Neural cell (in vitro differentiated cells): ENCODE measurements at regions not wholly inside any gene's neighbourhood (a gene's known extent, or its start where the extent isn't known, plus 50 kb on each side); places are given as distances from the start of the nearest gene placed in this dataset.
"Not testable (repeated sequence)": the region's sequence is repeated elsewhere in the genome, so short reads cannot be mapped to it uniquely, and the experiment has no call there.

Experiments used
- H2AFZ ChIP-seq: fragments of 200-600, 300-800 bp; sonication (generic), shearing (Covaris generic); 2 replicates; pipeline ENCODE4 v1.6.0; 2014; ENCODE audit warnings: low read depth, mild to moderate bottlenecking, antibody characterized with exemption, low read length, moderate library complexity
- H3F3A ChIP-seq: fragments of 200-600 bp; shearing (Covaris generic); 2 replicates; pipeline ENCODE4 v1.6.1; 2016; ENCODE audit warnings: mild to moderate bottlenecking, moderate library complexity, mixed read lengths, antibody characterized with exemption, low read length; ENCODE audit not compliant: insufficient read depth, poor library complexity, severe bottlenecking
- H3K27ac ChIP-seq: fragments of 200-600, 300-800 bp; sonication (generic), shearing (Covaris generic); 2 replicates; pipeline ENCODE4 v1.5.1; 2014; ENCODE audit warnings: mild to moderate bottlenecking, low read length, moderate library complexity
- H3K27me3 ChIP-seq: fragments of 300-800, 200-600 bp; sonication (generic), shearing (Covaris generic); 2 replicates; pipeline ENCODE4 v1.6.0; 2014; ENCODE audit warnings: mild to moderate bottlenecking, low read depth, low read length, moderate library complexity; ENCODE audit not compliant: insufficient read depth
- H3K36me3 ChIP-seq: fragments of 300-800, 200-600 bp; sonication (generic), shearing (Covaris generic); 2 replicates; pipeline ENCODE4 v1.5.1; 2014; ENCODE audit warnings: mild to moderate bottlenecking, antibody characterized with exemption, low read length, moderate library complexity; ENCODE audit not compliant: insufficient read depth
- H3K4me2 ChIP-seq: fragments of 300-800, 200-600 bp; sonication (generic), shearing (Covaris generic); 2 replicates; pipeline ENCODE4 v1.6.0; 2014; ENCODE audit warnings: mild to moderate bottlenecking, low read length
- H3K4me3 ChIP-seq: fragments of 300-800, 200-600 bp; sonication (generic), shearing (Covaris generic); 2 replicates; pipeline ENCODE4 v1.5.1; 2014; ENCODE audit warnings: mild to moderate bottlenecking, low read length, moderate library complexity
- H3K79me2 ChIP-seq: fragments of 200-600 bp; shearing (Covaris generic); replicated peaks from 2 replicates; pipeline ENCODE4 v1.6.0; 2014; ENCODE audit warnings: mild to moderate bottlenecking, low read length, moderate library complexity; ENCODE audit not compliant: insufficient read depth
- H3K9ac ChIP-seq: fragments of 300-800, 200-600 bp; sonication (generic), shearing (Covaris generic); 2 replicates; pipeline ENCODE4 v1.6.1; 2016; ENCODE audit warnings: mild to moderate bottlenecking, low read length, mixed read lengths
- H3K9me2 ChIP-seq: fragments of 200-600 bp; shearing (Covaris generic); 2 replicates; pipeline ENCODE4 v1.6.1; 2016; ENCODE audit warnings: mild to moderate bottlenecking, low read length, mixed read lengths; ENCODE audit not compliant: insufficient read depth
- H3K9me3 ChIP-seq: fragments of 200-600, 300-800 bp; sonication (generic), shearing (Covaris generic); 2 replicates; pipeline ENCODE4 v1.6.1; 2016; ENCODE audit warnings: mild to moderate bottlenecking, mixed run types, low read length, moderate library complexity, mixed read lengths
- H4K20me1 ChIP-seq: fragments of 200-600 bp; shearing (Covaris generic); 2 replicates; pipeline ENCODE4 v1.6.1; 2016; ENCODE audit warnings: mild to moderate bottlenecking, mixed run types; ENCODE audit not compliant: insufficient read depth
- CTCF ChIP-seq: fragments of 450-650 bp; IDR thresholded peaks from 2 replicates; pipeline ENCODE4 v1.5.1; 2014; ENCODE audit warnings: antibody characterized with exemption, mild to moderate bottlenecking, moderate library complexity; ENCODE audit not compliant: poor library complexity, severe bottlenecking
- EP300 ChIP-seq: fragments of 450-650 bp; conservative IDR thresholded peaks from 2 replicates; pipeline ENCODE4 v1.6.1; 2014; ENCODE audit warnings: antibody characterized with exemption, mild to moderate bottlenecking, moderate library complexity; ENCODE audit not compliant: poor library complexity, severe bottlenecking
- EZH2 ChIP-seq: fragments of 200-600, 300-800 bp; shearing (Covaris generic), sonication (generic); IDR thresholded peaks from 2 replicates; pipeline ENCODE4 v1.6.1; 2014; ENCODE audit warnings: antibody characterized with exemption, low read length, borderline replicate concordance, mild to moderate bottlenecking; ENCODE audit not compliant: insufficient read depth, poor library complexity, severe bottlenecking
- MXI1 ChIP-seq: fragments of 450-650 bp; conservative IDR thresholded peaks from 2 replicates; pipeline ENCODE4 v1.6.1; 2014; ENCODE audit warnings: antibody characterized with exemption, mild to moderate bottlenecking; ENCODE audit not compliant: poor library complexity, severe bottlenecking
- POLR2AphosphoS5 ChIP-seq: IDR thresholded peaks from 2 replicates; pipeline ENCODE4 v1.6.1; 2012
- RAD21 ChIP-seq: fragments of 450-650 bp; conservative IDR thresholded peaks from 2 replicates; pipeline ENCODE4 v1.6.1; 2014; ENCODE audit warnings: antibody characterized with exemption, mild to moderate bottlenecking, moderate library complexity
- REST ChIP-seq: IDR thresholded peaks from 2 replicates; pipeline ENCODE4 v1.6.1; 2012; ENCODE audit warnings: borderline replicate concordance
- SMC3 ChIP-seq: fragments of 450-650 bp; conservative IDR thresholded peaks from 2 replicates; pipeline ENCODE4 v1.6.1; 2014; ENCODE audit warnings: antibody characterized with exemption, mild to moderate bottlenecking, moderate library complexity; ENCODE audit not compliant: poor library complexity
- TAF1 ChIP-seq: IDR thresholded peaks from 2 replicates; pipeline ENCODE4 v1.6.1; 2012; ENCODE audit warnings: low read depth

- H3K27ac ChIP-seq: not testable (repeated sequence)
These were observed 255.0 kb upstream of the SPTLC3 start for GRCh38 chr20:12753742-12754141.

DNA sequence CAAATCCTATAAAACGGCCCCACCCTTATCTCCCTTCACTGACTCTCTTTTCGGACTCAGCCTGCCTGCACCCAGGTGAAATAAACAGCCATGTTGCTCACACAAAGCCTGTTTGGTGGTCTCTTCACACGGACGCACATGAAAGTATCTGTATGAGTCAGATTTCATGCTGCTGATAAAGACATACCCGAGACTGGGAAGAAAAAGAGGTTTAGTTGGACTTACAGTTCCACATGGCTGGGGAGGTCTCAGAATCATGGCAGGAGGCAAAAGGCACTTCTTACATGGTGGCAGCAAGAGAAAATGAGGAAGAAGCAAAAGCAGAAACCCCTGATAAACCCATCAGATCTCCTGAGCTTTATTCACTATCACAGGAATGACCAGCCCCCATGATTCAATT is 249.3 kb upstream of the SPTLC3 start:
- H3K9ac ChIP-seq, H3K36me3 ChIP-seq, H3K9me3 ChIP-seq, H3K27me3 ChIP-seq, H3K4me2 ChIP-seq, H3K4me3 ChIP-seq, H3K27ac ChIP-seq, H3F3A ChIP-seq, H3K9me2 ChIP-seq, H2AFZ ChIP-seq, H3K79me2 ChIP-seq, H4K20me1 ChIP-seq: not testable (repeated sequence)

More at GRCh38 chr20:12753742-12754141, 255.0 kb upstream of the SPTLC3 start:
- not testable (repeated sequence) for H4K20me1 ChIP-seq, H3K27me3 ChIP-seq, H2AFZ ChIP-seq, H3K79me2 ChIP-seq, H3K4me2 ChIP-seq, H3K9me2 ChIP-seq, H3F3A ChIP-seq, H3K9me3 ChIP-seq, H3K9ac ChIP-seq, H3K36me3 ChIP-seq, H3K4me3 ChIP-seq

DNA sequence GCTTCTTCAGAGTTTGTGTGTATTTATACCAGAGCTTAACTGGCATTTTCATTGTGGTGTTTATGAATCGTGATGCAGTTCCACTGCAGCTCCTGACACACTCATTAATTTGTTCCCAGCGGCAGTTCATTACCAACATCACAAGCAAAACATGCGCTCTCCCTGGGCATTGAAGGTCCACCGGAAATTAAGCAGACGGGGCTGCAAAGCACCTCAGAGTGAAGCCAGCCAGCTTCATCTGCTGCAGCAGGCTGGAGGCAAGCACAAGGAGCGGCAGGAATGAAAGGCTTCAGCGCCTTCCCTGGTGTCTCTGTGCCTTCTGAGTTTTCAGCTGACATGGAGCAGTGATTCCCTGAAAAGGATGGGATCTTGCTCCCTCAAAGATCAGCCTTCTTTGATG is 246.0 kb upstream of the SPTLC3 start:
- no peaks in the 10 kb centered on the region for H3K36me3 ChIP-seq
- no peaks in the 10 kb centered on the region for H3F3A ChIP-seq
- no peaks in the 10 kb centered on the region for H3K9me2 ChIP-seq
- H3K79me2 ChIP-seq: no peaks in the 10 kb centered on the region
- no peak overlapping the region for H3K4me2 ChIP-seq
- H2AFZ ChIP-seq: no peak overlapping the region
- no peak overlapping the region for H3K4me3 ChIP-seq
- no peak overlapping the region for H3K27ac ChIP-seq
- no peaks in the 10 kb centered on the region for H3K9me3 ChIP-seq
- peak overlapping the region; percentile 10 for H3K9ac ChIP-seq
- H3K27me3 ChIP-seq: no peaks in the 10 kb centered on the region
- H4K20me1 ChIP-seq: no peaks in the 10 kb centered on the region
- TF ChIP-seq MXI1 (no peak), EP300 (no peak), POLR2AphosphoS5 (no peak), CTCF (no peak), EZH2 (no peak), REST (no peak), RAD21 (no peak), TAF1 (no peak), SMC3 (no peak)
